Liver (tissue), 3 donors: ENCODE measurements at regions not wholly inside any gene's neighbourhood (a gene's known extent, or its start where the extent isn't known, plus 50 kb on each side); places are given as distances from the start of the nearest gene placed in this dataset.

ENCODE experiments used
- GABPA ChIP-seq, 2 donors: IDR thresholded peaks in 1 of 2; conservative IDR thresholded peaks in 1 of 2; 2 replicates each; pipeline ENCODE4 v1.6.1; 2016; ENCODE audit warnings: antibody characterized with exemption in 2 of 2, mild to moderate bottlenecking in 1 of 2, moderate library complexity in 1 of 2
- HNF4A ChIP-seq, 2 donors: conservative IDR thresholded peaks; 2 replicates each; pipeline ENCODE4 v1.6.1; 2016; ENCODE audit warnings: antibody characterized with exemption in 2 of 2, mild to moderate bottlenecking in 2 of 2
- JUND ChIP-seq, 2 donors: IDR thresholded peaks; 2 replicates each; pipeline ENCODE4 v1.6.1; 2016; ENCODE audit warnings: antibody characterized with exemption in 2 of 2
- RAD21 ChIP-seq, 2 donors: IDR thresholded peaks; 2 replicates each; pipeline ENCODE4 v1.6.1; 2016; ENCODE audit warnings: antibody characterized with exemption in 2 of 2, mild to moderate bottlenecking in 2 of 2
- RXRA ChIP-seq, 2 donors: IDR thresholded peaks; 2 replicates each; pipeline ENCODE4 v1.6.1; 2017 to 2018; ENCODE audit warnings: antibody characterized with exemption in 2 of 2, mild to moderate bottlenecking in 1 of 2
- SP1 ChIP-seq: IDR thresholded peaks from 2 replicates; pipeline ENCODE4 v1.6.1; 2018; ENCODE audit warnings: antibody characterized with exemption, mild to moderate bottlenecking
- TAF1 ChIP-seq: conservative IDR thresholded peaks from 2 replicates; pipeline ENCODE4 v1.6.1; 2016; ENCODE audit warnings: antibody characterized with exemption, mild to moderate bottlenecking
- TF ChIP-seq, protein P1 (sequence below): fragments of 150-350 bp; IDR thresholded peaks from 2 replicates; pipeline ENCODE4 v1.5.1; 2017; ENCODE audit warnings: improper control_type of control experiment, low read depth, low read length; ENCODE audit not compliant: missing input control
- TF ChIP-seq, protein P2 (sequence below): IDR thresholded peaks from 2 replicates; pipeline ENCODE4 v1.6.1; 2016; ENCODE audit warnings: antibody characterized with exemption
- TF ChIP-seq, protein P3 (sequence below): IDR thresholded peaks from 2 replicates; pipeline ENCODE4 v1.6.1; 2016; ENCODE audit warnings: antibody characterized with exemption
- TF ChIP-seq, protein P4 (sequence below): IDR thresholded peaks from 2 replicates; pipeline ENCODE4 v1.6.1; 2016; ENCODE audit warnings: antibody characterized with exemption, mild to moderate bottlenecking
- donor health status: healthy.
- donor health status: healthy.

DNA sequence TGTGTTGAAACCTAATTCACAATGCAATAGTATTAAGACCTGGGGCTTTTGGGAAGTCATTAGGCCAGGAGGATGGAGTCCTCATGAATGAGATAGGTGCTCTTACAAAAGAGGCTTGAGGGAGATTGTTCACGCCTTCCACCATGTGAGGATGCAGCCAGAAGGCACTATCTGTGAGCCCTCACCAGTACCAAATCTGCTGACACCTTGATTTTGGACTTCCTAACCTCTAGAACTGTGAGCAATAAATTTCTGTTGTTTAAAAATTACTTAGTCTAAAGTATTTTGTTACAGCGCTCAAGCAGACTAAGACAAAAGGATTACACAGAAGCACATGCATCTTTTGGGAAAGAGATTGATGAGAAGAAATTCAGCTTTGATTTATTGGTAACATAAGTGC is 232.9 kb upstream of the NR4A3 start:
- TF ChIP-seq, protein P1, sequence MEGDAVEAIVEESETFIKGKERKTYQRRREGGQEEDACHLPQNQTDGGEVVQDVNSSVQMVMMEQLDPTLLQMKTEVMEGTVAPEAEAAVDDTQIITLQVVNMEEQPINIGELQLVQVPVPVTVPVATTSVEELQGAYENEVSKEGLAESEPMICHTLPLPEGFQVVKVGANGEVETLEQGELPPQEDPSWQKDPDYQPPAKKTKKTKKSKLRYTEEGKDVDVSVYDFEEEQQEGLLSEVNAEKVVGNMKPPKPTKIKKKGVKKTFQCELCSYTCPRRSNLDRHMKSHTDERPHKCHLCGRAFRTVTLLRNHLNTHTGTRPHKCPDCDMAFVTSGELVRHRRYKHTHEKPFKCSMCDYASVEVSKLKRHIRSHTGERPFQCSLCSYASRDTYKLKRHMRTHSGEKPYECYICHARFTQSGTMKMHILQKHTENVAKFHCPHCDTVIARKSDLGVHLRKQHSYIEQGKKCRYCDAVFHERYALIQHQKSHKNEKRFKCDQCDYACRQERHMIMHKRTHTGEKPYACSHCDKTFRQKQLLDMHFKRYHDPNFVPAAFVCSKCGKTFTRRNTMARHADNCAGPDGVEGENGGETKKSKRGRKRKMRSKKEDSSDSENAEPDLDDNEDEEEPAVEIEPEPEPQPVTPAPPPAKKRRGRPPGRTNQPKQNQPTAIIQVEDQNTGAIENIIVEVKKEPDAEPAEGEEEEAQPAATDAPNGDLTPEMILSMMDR: no peak
- TF ChIP-seq JUND (IDR thresholded peaks at IDR 0.05): no peak
- TF ChIP-seq, protein P2, sequence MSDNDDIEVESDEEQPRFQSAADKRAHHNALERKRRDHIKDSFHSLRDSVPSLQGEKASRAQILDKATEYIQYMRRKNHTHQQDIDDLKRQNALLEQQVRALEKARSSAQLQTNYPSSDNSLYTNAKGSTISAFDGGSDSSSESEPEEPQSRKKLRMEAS: no peak
- TF ChIP-seq RAD21 (IDR thresholded peaks at IDR 0.05): no peak
- TF ChIP-seq TAF1: no peak
- TF ChIP-seq, protein P3, sequence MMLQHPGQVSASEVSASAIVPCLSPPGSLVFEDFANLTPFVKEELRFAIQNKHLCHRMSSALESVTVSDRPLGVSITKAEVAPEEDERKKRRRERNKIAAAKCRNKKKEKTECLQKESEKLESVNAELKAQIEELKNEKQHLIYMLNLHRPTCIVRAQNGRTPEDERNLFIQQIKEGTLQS: no peak
- TF ChIP-seq SP1: no peak
- TF ChIP-seq, protein P4, sequence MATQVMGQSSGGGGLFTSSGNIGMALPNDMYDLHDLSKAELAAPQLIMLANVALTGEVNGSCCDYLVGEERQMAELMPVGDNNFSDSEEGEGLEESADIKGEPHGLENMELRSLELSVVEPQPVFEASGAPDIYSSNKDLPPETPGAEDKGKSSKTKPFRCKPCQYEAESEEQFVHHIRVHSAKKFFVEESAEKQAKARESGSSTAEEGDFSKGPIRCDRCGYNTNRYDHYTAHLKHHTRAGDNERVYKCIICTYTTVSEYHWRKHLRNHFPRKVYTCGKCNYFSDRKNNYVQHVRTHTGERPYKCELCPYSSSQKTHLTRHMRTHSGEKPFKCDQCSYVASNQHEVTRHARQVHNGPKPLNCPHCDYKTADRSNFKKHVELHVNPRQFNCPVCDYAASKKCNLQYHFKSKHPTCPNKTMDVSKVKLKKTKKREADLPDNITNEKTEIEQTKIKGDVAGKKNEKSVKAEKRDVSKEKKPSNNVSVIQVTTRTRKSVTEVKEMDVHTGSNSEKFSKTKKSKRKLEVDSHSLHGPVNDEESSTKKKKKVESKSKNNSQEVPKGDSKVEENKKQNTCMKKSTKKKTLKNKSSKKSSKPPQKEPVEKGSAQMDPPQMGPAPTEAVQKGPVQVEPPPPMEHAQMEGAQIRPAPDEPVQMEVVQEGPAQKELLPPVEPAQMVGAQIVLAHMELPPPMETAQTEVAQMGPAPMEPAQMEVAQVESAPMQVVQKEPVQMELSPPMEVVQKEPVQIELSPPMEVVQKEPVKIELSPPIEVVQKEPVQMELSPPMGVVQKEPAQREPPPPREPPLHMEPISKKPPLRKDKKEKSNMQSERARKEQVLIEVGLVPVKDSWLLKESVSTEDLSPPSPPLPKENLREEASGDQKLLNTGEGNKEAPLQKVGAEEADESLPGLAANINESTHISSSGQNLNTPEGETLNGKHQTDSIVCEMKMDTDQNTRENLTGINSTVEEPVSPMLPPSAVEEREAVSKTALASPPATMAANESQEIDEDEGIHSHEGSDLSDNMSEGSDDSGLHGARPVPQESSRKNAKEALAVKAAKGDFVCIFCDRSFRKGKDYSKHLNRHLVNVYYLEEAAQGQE: no peak
- TF ChIP-seq RXRA (IDR thresholded peaks at IDR 0.05): no peak
- no peak for TF ChIP-seq HNF4A (conservative IDR thresholded peaks at IDR 0.05)
- no peak for TF ChIP-seq GABPA (IDR thresholded peaks at IDR 0.05 in 1 of 2, conservative IDR thresholded peaks at IDR 0.05 in 1 of 2)
